ENCODE measurements at regions not wholly inside any gene's neighbourhood (a gene's known extent, or its start where the extent isn't known, plus 50 kb on each side); places are given as distances from the start of the nearest gene placed in this dataset.

DNA sequence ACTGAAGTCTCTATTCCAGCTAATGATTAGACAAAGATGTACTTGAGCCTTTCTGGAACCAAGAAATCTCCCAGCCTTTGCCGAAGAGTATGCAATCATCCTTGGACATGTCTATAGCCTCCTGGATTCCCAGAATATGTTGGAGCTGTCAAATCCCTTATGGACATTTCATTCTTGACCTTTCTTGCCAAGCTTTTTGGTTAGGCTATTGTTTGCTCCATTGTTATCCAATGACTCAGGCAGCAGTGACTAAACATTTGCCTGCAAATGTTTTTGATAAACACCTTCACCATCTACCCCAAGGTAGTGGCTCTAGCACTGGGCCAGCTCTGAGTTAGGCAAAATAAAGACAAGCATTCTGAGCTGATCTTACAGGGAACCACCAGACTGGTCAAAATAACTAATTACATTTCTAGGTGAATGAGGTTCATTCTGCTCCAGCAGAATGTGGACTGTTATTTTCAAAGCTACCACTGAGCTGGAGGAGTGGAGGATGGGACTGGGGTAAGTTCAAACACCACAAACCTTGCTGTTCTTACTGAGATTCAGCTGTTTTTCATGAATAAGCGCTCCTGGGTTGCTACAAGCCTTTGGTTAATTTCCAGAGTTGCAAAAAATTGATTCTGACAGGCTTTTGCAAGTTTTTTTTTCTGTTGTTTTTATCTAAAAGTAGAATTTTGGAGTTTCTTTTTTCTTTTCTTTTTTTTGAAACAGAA, 81.0 kb downstream of the TMEM270 start:
- TF ChIP-seq CTCF (conservative IDR thresholded peaks at IDR 0.05; ENCODE audit: low read depth, low read length) (no peak), EZH2 (IDR thresholded peaks at IDR 0.05; ENCODE audit: borderline replicate concordance, low read depth, low read length, poor library complexity, severe bottlenecking) (no peak)

Data from A673 (cell line).